Fibroblast of the aortic adventitia (primary cell): ENCODE measurements at regions not wholly inside any gene's neighbourhood (a gene's known extent, or its start where the extent isn't known, plus 50 kb on each side); places are given as distances from the start of the nearest gene placed in this dataset.
A peak's percentile ranks its signal among the peaks of the same experiment; 100 is the strongest.

Experiments
- DNase-seq: peaks from one replicate; pipeline ENCODE4 v3.0.0-alpha.2; 2010; ENCODE audit warnings: low read depth
- H3K4me3 ChIP-seq: 2 replicates; pipeline ENCODE4 v1.5.1; 2011; ENCODE audit warnings: low read depth, mild to moderate bottlenecking, control low read depth, low read length, moderate library complexity
- CTCF ChIP-seq: IDR thresholded peaks from 2 replicates; pipeline ENCODE4 v1.5.1; 2011; ENCODE audit warnings: mild to moderate bottlenecking, low read length, control low read depth, inconsistent platforms; ENCODE audit not compliant: insufficient read depth

DNA sequence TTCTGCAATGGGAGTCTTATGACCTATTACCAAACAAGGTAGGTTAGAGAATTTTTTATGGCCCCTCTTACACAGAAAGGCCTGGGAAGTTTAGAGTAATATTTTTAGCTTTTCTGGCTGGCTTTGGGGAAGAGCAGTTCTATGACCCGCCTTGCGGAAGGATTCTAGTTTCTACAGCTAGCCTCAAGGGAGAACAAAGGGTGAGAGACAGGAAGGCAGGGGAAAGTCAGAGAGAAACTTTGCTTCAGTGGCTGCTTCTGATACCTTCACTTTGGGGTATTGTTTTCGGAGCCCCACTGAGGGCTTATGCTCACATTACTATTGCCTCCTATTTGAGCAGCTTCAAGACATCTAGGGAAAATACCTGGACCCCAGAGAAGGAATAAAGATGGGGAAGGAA, 80.7 kb upstream of the NUDT4 start:
- TF ChIP-seq CTCF = no peak
- DNase-seq = no peak
- no peak overlapping the region for H3K4me3 ChIP-seq

DNA sequence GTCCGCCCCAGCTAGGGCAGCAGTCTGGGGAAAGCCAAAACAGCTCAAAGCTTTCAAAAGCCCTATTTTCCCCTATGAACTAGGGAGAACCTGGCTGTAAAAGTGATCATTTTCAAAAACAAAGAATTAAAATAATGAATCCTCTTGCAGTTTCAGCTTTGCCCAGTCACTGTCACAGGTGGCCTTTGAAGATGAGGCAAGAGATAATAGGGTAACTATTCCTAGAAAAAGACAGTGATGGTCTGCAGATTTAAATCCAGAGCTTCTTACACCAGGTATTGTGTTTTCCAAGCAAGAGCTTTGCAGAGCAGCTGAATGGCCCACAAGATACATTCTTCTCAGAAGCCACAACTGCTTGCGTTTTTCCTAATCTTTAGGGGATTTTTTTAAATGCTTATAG, 80.2 kb upstream of the NUDT4 start:
- DNase-seq = no peak
- TF ChIP-seq CTCF = no peak
- H3K4me3 ChIP-seq = no peak overlapping the region

DNA sequence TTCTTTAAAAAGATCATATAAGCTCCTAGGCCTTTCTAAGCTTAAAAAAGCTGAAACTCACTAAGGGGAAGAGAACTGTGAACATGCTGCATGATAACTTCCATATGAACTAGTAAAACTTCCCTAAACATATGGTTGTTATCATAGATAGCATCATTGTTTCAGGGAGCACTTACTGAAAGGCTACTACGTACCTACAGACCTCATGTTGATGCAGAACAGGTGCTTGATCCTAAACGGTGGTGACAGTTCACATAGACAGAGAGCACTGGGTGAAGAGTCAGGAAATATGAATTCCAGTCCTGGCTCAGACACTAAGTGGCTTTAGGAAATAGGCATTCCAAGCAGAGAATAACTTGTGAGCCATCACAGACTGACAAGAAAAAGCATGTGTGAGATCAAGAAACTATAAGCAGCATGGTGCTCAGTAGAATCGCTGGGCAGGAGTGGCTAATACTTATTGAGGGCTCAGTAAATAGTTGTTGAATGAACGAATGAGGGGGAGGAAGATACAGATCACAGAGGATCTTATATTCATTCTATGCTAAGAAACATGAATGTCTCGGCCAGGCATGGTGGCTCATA, 78.4 kb upstream of the NUDT4 start:
- DNase-seq = no peak
- no peak for TF ChIP-seq CTCF
- H3K4me3 ChIP-seq = no peak overlapping the region

- no peak for DNase-seq
- no peak for TF ChIP-seq CTCF
- H3K4me3 ChIP-seq = no peak overlapping the region
Observed at GRCh38 chr12:93300611-93301021, 77.1 kb upstream of the NUDT4 start.

GRCh38 chr12:93302331-93303229, 75.1 kb upstream of the NUDT4 start:
- DNase-seq = peak; percentile 85
- no peak overlapping the region for H3K4me3 ChIP-seq
- TF ChIP-seq CTCF = no peak

DNA sequence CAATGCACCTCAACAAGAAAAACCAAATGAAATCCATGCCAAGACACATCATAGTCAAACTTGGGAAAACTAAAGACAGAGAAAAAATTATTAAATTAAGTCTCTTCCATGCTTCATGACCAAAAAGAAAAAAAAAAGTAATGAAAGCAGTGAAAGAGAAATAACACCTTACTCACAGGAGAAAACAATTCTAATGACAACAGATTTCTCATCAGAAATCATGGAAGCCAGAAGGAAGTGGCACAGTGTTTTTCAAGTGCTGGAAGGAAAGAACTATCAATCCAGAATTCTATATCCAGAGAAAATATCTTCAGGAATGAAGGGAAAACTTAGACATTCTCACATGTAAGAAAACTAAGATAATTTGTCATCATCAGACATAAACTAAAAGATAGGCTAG, 71.1 kb upstream of the NUDT4 start:
- TF ChIP-seq CTCF = no peak
- no peak overlapping the region for H3K4me3 ChIP-seq
- DNase-seq = no peak
